ENCODE measurements at regions not wholly inside any gene's neighbourhood (a gene's known extent, or its start where the extent isn't known, plus 50 kb on each side); places are given as distances from the start of the nearest gene placed in this dataset.

DNA sequence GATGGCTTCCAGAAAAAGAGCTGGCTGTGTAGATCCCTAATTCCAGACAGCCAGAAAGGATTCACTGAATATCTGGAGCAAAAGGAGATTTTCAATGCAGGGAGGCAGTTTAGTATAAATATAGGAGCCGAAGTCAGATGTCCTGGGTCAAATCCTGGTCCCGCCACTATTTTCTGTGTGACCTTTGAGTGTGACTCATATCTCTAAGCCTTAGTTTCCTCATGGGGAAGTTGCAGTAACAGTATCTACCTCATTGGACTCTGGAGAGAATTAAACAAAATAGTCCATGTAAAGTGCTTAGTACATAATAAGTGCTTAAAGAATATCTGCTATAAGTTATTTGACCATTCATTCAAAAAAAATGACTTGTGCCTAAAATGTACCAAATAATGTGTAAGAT lies 52.1 kb upstream of the ITGA6 start:
- TF ChIP-seq, protein P1, sequence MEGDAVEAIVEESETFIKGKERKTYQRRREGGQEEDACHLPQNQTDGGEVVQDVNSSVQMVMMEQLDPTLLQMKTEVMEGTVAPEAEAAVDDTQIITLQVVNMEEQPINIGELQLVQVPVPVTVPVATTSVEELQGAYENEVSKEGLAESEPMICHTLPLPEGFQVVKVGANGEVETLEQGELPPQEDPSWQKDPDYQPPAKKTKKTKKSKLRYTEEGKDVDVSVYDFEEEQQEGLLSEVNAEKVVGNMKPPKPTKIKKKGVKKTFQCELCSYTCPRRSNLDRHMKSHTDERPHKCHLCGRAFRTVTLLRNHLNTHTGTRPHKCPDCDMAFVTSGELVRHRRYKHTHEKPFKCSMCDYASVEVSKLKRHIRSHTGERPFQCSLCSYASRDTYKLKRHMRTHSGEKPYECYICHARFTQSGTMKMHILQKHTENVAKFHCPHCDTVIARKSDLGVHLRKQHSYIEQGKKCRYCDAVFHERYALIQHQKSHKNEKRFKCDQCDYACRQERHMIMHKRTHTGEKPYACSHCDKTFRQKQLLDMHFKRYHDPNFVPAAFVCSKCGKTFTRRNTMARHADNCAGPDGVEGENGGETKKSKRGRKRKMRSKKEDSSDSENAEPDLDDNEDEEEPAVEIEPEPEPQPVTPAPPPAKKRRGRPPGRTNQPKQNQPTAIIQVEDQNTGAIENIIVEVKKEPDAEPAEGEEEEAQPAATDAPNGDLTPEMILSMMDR (IDR thresholded peaks at IDR 0.05) = no peak
- TF ChIP-seq, protein P2, sequence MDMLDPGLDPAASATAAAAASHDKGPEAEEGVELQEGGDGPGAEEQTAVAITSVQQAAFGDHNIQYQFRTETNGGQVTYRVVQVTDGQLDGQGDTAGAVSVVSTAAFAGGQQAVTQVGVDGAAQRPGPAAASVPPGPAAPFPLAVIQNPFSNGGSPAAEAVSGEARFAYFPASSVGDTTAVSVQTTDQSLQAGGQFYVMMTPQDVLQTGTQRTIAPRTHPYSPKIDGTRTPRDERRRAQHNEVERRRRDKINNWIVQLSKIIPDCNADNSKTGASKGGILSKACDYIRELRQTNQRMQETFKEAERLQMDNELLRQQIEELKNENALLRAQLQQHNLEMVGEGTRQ (IDR thresholded peaks at IDR 0.05; ENCODE audit: borderline replicate concordance, low read depth, low read length) = no peak
- TF ChIP-seq USF1 (IDR thresholded peaks at IDR 0.05; ENCODE audit: borderline replicate concordance, low read depth) (no peak), GATA2 (CRISPR knock-in tag; IDR thresholded peaks at IDR 0.05) (no peak), EP300 (IDR thresholded peaks at IDR 0.05; ENCODE audit: borderline replicate concordance in 1 of 2, low read depth in 1 of 2, low read length in 1 of 2) (no peak)
